Islet precursor cell (in vitro differentiated cells): ENCODE measurements at regions not wholly inside any gene's neighbourhood (a gene's known extent, or its start where the extent isn't known, plus 50 kb on each side); places are given as distances from the start of the nearest gene placed in this dataset.
"Not testable (repeated sequence)": the region's sequence is repeated elsewhere in the genome, so short reads cannot be mapped to it uniquely, and the experiment has no call there.

Source experiments
- DNase-seq: peaks from one replicate; pipeline ENCODE4 v3.0.0-alpha.2; 2018

- DNase-seq = no peak
Observed at GRCh38 chr5:44252545-44252944, 136.7 kb downstream of the FGF10 start.

- DNase-seq = no peak
Observed at GRCh38 chr5:44246986-44247385, 142.2 kb downstream of the FGF10 start.

- DNase-seq = no peak
Observed at GRCh38 chr5:44245935-44246334, 143.3 kb downstream of the FGF10 start.

DNA sequence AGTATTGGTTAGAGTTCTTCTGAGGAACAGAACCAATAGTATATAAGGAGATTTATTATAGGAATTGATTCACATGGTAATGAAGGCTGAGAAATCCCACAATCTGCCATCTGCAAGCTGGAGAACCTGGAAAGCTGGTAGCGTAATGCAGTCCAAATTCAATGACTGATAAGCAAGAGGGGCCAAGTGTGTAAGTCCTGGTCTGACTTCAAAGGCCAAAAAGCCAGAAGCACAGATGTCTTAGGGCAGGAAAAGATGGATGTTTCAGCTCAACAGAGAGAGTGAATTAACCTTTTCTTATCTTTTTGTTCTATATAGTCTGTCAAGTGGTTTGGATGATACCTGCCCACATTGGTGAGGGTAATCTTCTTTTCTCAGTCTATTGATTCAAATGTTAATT is 146.4 kb downstream of the FGF10 start:
- DNase-seq = no peak

DNA sequence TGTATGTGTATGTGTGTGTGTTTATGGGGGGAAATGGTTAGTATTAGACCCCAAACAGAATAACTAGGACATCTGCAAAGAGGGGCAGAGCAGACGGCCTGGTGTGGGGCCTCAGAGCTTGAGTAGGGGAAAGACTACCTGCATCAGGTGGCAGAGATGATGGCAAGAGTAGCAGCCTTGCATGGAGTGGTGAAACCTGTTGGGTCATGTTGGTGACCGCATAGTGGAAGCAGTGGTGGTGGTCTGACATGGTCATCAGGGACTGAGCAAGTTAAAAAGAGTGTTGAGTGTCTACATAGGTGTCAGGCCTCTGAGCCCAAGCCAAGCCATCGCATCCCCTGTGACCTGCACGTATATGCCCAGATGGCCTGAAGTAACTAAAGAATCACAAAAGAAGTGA is 153.2 kb downstream of the FGF10 start:
- DNase-seq = no peak

- no peak for DNase-seq
Observed at GRCh38 chr5:44233691-44234090, 155.5 kb downstream of the FGF10 start.

GRCh38 chr5:44225231-44226160 is 163.7 kb downstream of the FGF10 start:
- DNase-seq = no peak

DNA sequence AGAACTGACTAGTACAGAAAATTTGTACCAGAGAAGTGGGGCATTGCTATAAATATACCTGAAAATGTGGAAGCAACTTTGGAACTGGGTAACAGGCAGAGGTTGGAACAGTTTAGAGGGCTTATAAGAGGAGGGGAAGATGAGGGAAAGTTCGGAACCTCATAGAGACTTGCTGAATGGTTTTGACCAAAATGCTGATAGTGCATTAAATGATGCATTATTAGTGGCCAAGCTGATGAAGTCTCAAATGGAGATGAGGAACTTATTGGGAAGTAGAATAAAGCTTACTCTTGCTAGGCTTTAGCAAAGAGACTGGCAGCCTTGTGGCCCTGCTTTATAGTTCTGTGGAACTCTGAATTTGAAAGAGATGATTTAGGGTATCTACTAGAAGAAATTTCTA is 189.8 kb downstream of the FGF10 start:
- no peak for DNase-seq

DNA sequence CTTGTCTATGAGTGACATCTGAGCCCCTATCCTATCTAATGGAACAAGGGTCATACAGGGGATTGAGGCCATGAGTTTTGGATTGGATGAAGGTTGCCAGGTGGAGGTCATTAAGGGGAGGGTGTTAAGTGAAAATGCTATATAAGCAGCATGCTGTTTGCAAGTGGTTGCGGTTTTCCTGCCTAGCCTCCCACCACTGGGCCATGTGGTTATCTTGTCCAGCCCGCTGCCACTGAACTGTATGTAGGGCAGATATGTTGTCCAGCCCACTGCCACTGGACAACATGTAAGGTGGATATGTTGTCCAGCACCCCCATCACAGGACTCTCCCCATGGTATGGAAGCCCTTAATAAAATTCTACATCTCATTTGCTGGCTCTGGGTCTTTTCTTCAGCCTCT is 200.0 kb downstream of the FGF10 start:
- DNase-seq = no peak

DNA sequence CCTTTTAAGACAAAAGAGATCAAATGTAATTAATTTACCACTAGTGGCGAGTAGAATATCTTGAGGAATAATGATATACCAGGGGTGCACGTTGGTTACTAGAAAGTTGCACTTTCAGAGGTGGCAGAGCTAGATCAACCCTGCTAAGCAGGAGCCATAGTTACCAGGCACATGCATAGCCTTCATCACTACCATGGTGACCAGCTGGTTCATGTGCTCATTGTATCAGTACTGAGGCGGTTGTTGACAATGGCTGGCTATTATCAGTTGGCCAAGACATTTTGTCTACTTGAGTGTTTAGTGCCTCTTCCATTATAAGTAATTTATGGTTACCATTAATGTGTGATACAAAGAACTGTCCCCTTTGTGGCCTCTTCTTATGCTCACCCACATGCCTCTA is 201.2 kb downstream of the FGF10 start:
- no peak for DNase-seq

- DNase-seq = peak; percentile 55
Observed at GRCh38 chr5:44183753-44184152, 205.5 kb downstream of the FGF10 start.

- no peak for DNase-seq
Observed at GRCh38 chr5:44183312-44183711, 205.9 kb downstream of the FGF10 start.

GRCh38 chr5:44178414-44178813 is 210.8 kb downstream of the FGF10 start:
- DNase-seq = no peak

GRCh38 chr5:44167540-44167939 is 221.7 kb downstream of the FGF10 start:
- DNase-seq = no peak

DNA sequence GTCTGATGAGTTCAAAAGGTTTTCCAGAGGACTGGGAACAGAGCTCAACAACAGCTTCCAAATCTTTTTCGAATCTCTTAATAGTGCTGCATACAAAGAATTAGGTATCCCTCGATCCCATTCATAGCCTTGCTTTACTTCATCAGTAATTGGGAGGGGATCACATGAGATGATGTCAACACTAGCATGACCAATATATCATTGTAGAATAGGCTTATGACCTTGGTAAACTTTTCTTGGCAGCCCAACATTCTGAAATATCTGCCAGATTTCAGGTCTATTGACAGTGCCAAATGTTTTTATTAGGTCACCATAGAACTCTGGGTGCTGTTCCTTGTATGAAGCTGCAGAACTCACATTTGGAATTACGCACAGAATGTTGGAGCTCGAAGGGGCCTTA is 228.9 kb downstream of the FGF10 start:
- DNase-seq = no peak

- no peak for DNase-seq
Observed at GRCh38 chr5:44150075-44150723, 239.0 kb downstream of the FGF10 start.

DNA sequence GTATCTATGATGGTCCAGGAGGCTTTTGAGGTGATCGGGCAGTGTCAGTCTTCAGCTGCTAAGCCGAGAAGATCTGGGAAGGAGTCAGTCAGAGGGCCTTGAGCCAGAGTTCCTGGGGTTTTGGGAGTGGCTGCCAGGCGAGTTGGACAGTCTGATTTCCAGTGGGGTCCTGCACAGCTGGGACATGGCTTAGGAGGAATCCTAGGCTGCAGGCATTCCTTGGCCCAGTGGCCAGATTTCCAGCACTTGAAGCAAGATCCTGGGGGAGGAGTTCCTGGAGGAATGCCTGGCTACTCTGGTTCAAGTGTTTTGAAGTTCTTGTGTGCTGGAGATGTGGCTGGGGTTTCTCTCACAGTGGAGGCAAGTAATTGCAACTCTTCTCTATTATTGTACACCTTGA is 271.3 kb downstream of the FGF10 start:
- not testable (repeated sequence) for DNase-seq

- DNase-seq = not testable (repeated sequence)
Observed at GRCh38 chr5:44108232-44108631, 281.0 kb downstream of the FGF10 start.

- no peak for DNase-seq
Observed at GRCh38 chr5:44099643-44100042, 289.6 kb downstream of the FGF10 start.

GRCh38 chr5:44089424-44090144 is 299.6 kb downstream of the FGF10 start:
- DNase-seq = no peak

DNA sequence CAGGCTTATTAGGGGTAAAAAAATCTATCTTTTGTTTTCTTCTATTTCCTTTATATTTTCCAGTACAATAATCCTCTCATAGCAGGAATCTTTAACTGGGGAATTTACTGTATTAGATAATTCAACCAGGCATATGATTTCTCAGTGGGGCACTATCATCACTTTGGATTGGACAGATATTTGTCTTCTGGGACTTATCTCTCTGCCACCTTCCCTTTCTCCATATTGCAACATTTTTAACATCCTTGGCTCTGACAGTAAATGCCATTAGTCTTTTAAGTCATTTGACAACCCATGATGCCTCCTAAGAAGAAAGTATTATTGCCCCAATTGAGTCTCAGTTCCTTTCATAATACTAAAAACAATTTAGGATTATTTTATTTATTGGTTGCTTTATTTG is 304.1 kb downstream of the FGF10 start:
- no peak for DNase-seq

DNA sequence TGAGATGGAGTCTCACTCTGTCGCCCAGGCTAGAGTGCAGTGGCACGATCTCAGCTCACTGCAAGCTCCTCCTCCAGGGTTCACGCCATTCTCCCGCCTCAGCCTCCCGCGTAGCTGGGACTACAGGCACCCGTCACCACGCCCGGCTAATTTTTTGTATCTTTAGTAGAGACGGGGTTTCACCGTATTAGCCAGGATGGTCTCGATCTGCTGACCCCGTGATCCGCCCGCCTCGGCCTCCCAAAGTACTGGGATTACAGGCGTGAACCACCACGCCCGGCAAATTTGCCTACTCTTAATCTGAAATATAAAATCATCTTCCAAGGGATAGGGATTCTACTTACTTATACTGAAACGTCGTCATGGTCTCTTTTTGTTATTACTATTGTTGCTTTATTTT is 314.7 kb downstream of the FGF10 start:
- not testable (repeated sequence) for DNase-seq

DNA sequence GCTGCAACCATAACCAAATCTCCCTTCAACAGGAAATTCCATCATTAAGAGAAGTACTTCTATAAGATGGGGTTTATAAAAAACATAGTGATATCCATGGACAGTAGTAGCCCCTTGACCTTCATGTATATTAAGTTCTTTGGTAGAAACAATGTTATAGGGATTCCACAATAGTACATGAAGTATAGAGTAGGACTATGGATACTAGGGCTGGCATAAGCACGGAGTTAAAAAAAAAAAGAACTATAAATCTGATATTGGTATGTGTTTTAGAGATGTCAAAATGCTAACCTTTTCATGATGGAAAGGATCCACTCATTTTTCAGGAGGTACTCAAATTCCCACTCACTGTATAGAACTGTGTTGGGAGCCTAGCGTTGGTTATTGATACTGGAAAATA is 337.6 kb downstream of the FGF10 start:
- DNase-seq = no peak
